Hematopoietic multipotent progenitor cell treated with erythropoietin and hydrocortisone succinate and interleukin-3 and kit ligand, for 15 days (in vitro differentiated cells): ENCODE measurements at regions not wholly inside any gene's neighbourhood (a gene's known extent, or its start where the extent isn't known, plus 50 kb on each side); places are given as distances from the start of the nearest gene placed in this dataset.

ENCODE experiments used
- DNase-seq: peaks from one replicate; pipeline ENCODE4 v3.0.0-alpha.2; 2015; ENCODE audit warnings: low spot score

GRCh38 chr2:105496271-105496670 lies 97.4 kb upstream of the FHL2 start:
- DNase-seq: no peak

- peak; percentile 34 for DNase-seq
Measured at GRCh38 chr2:105494683-105495425, 96.0 kb upstream of the FHL2 start.

- no peak for DNase-seq
Measured at GRCh38 chr2:105490956-105491355, 92.1 kb upstream of the FHL2 start.

- DNase-seq: no peak
Measured at GRCh38 chr2:105490204-105490603, 91.4 kb upstream of the FHL2 start.

- no peak for DNase-seq
Measured at GRCh38 chr2:105489168-105489878, 90.5 kb upstream of the FHL2 start.

GRCh38 chr2:105488285-105488684 lies 89.4 kb upstream of the FHL2 start:
- DNase-seq: no peak

GRCh38 chr2:105487142-105488069 lies 88.6 kb upstream of the FHL2 start:
- no peak for DNase-seq

GRCh38 chr2:105486762-105487141 lies 87.9 kb upstream of the FHL2 start:
- no peak for DNase-seq

- DNase-seq: no peak
Measured at GRCh38 chr2:105478670-105479069, 79.8 kb upstream of the FHL2 start.

- DNase-seq: peak; percentile 35
Measured at GRCh38 chr2:105477050-105477620, 78.3 kb upstream of the FHL2 start.

GRCh38 chr2:105473011-105473410 lies 74.2 kb upstream of the FHL2 start:
- no peak for DNase-seq

- no peak for DNase-seq
Measured at GRCh38 chr2:105470979-105471378, 72.1 kb upstream of the FHL2 start.

GRCh38 chr2:105469781-105470180 lies 70.9 kb upstream of the FHL2 start:
- DNase-seq: no peak

- DNase-seq: no peak
Measured at GRCh38 chr2:105468582-105469042, 69.8 kb upstream of the FHL2 start.

GRCh38 chr2:105464325-105464724 lies 65.5 kb upstream of the FHL2 start:
- no peak for DNase-seq

- no peak for DNase-seq
Measured at GRCh38 chr2:105460048-105460732, 61.3 kb upstream of the FHL2 start.

GRCh38 chr2:105458076-105458475 lies 59.2 kb upstream of the FHL2 start:
- DNase-seq: no peak

GRCh38 chr2:105455488-105456003 lies 56.7 kb upstream of the FHL2 start:
- DNase-seq: no peak

GRCh38 chr2:105454801-105455485 lies 56.1 kb upstream of the FHL2 start:
- DNase-seq: peak; percentile 42

GRCh38 chr2:105451571-105452166 lies 52.8 kb upstream of the FHL2 start:
- DNase-seq: no peak
